Aorta (tissue), 5 donors: ENCODE measurements at regions not wholly inside any gene's neighbourhood (a gene's known extent, or its start where the extent isn't known, plus 50 kb on each side); places are given as distances from the start of the nearest gene placed in this dataset.

Experiments used
- ATAC-seq: fragments of 200-7000 bp; cut with Tn5 transposase; one replicate; pipeline ENCODE4 v1.9.1; 2022; ENCODE audit warnings: moderate library complexity; ENCODE audit not compliant: low FRiP score
- DNase-seq, 2 donors: peaks; one replicate each; pipeline ENCODE4 v3.0.0-alpha.2; 2020
- H3K27ac ChIP-seq, 2 donors: one replicate each; pipeline ENCODE4 v1.5.1; 2013; ENCODE audit warnings: low read length in 2 of 2, mild to moderate bottlenecking in 2 of 2, moderate library complexity in 2 of 2, control low read depth in 1 of 2, inconsistent platforms in 1 of 2, low read depth in 1 of 2
- H3K27me3 ChIP-seq, 2 donors: one replicate each; pipeline ENCODE4 v1.6.1; 2013; ENCODE audit warnings: control low read depth in 1 of 2, low read length in 1 of 2, mild to moderate bottlenecking in 1 of 2, moderate library complexity in 1 of 2; ENCODE audit not compliant: insufficient read depth in 2 of 2, control insufficient read depth in 1 of 2
- H3K36me3 ChIP-seq, 2 donors: one replicate each; pipeline ENCODE4 v1.6.1; 2013; ENCODE audit warnings: control low read depth in 1 of 2, low read length in 1 of 2, mild to moderate bottlenecking in 1 of 2; ENCODE audit not compliant: insufficient read depth in 2 of 2, control insufficient read depth in 1 of 2
- H3K4me1 ChIP-seq, 2 donors: one replicate each; pipeline ENCODE4 v1.6.1; 2013; ENCODE audit warnings: low read length in 2 of 2, control low read depth in 1 of 2, mild to moderate bottlenecking in 1 of 2, moderate library complexity in 1 of 2; ENCODE audit not compliant: insufficient read depth in 2 of 2, control insufficient read depth in 1 of 2
- H3K4me3 ChIP-seq, 2 donors: one replicate each; pipeline ENCODE4 v1.5.1; 2013; ENCODE audit warnings: low read length in 2 of 2, control low read depth in 1 of 2, mild to moderate bottlenecking in 1 of 2
- H3K9me3 ChIP-seq: one replicate; pipeline ENCODE4 v1.6.1; 2013; ENCODE audit warnings: mild to moderate bottlenecking, low read length; ENCODE audit not compliant: control insufficient read depth
- WGBS, 2 donors: extraction: QIAGEN DNeasy Blood & Tissue Kit; methylation state at CpG; one replicate each; pipeline ENCODE4 v1.1.7; 2013; 5-methylcytosine and 5-hydroxymethylcytosine counted together
- intact Hi-C, 2 donors: fragments of 100-400 bp; cut with DNase I; formaldehyde crosslinking; loops; one replicate each; pipeline versions ENCODE4 v1.14.2 to v1.15.0; 2022
- donor health status: healthy with polysubstance abuse.
- donor health status: Bipolar disorder and iron deficiency.
- donor health status: DM: no; HTN: no; CAD: no.
- donor health status: DM: no; HTN: no; CAD: no.
- donor health status: DM: yes; HTN: yes; CAD: no.

DNA sequence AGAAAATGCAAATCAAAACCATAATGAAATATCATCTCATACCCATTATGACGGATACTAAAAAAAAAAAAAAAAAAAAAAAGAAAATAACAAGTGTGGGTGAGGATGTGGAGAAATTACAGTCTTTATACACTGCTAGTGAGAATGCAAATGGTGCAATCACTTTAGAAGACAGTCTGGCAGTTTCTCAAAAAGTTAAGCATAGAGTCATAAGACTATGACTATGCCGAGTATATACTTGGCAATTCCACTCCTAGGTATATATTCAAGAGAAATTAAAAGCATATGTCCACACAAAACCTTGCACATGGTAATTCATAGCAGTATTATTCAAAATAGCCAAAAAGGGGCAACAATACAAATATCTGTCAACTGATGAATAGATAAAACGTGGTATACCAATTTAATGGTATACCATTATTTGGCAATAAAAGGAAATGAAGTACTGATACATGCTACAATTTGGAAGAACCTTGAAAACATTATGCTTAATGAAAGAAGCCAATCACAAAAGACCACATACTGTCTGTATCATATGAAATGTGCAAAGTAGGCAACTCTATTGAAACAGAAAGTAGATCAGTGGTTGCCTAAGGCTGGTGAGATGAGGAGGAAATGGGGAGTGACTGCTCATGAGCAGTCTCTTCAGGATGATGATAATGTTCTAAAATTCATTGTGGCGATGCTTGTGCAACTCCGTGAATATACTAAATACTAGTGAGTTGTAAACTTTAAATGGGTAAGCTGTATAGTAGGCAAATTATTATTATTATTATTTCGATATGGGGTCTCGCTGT lies 90.1 kb upstream of the NANOS1 start:
- Histone ChIP-seq H3K27ac (no peak overlapping the region), H3K4me1 (no peaks in the 10 kb centered on the region), H3K9me3 (no peaks in the 10 kb centered on the region), H3K4me3 (no peak overlapping the region), H3K27me3 (no peaks in the 10 kb centered on the region), H3K36me3 (no peaks in the 10 kb centered on the region)
- DNase-seq = no peak
- intact Hi-C loops = no loop called here
- WGBS, 2 donors = 74 to 89% methylated on average over 7 of the region's 7 CpGs
- ATAC-seq = no peak

DNA sequence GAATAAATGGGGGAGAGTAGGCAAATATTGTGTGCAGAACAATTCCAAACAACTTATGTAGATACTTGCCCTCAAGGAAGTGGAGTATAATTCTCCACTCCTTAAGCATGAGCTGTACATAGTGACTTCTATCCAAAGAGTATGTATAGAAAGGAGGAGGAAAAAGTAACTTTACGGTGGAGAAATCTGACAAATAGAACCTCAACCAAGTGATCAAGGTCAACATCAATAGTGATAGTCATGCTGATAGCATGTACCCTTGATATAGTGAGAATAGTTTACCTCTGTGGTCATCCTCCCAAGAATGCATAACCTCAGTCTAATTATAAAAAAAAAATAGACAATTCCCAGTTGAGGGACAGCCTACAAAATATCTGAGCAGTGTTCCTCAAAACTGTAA lies 89.1 kb upstream of the NANOS1 start:
- 83 to 84% methylated on average over 1 of the region's 1 CpG for WGBS, 2 donors
- no peaks in the 10 kb centered on the region for H3K9me3 ChIP-seq
- intact Hi-C loops = no loop called here

DNA sequence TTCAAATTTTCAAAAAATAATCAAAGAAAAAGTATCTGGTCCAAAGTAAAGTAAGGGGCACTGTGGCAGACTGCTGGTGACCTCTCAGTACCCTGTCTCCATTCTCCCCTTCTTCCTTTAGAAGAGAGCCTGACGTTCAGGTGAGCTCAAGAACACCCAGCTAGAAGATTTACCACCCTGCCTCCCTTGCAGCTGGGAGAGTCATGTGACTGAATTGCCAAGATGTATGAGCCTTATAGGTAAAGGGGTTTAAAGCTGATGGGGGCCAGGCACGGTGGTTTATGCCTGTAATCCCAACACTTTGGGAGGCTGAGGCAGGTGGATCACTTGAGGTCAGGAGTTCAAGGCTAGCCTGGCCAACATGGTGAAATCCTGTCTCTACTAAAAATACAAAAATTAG lies 86.3 kb upstream of the NANOS1 start:
- WGBS, 2 donors = 84 to 91% methylated on average over 2 of the region's 2 CpGs
- intact Hi-C loops = no loop called here

More for the DNA sequence above, 89.1 kb upstream of the NANOS1 start:
- no peak overlapping the region for H3K4me3 ChIP-seq
- H3K4me1 ChIP-seq = no peaks in the 10 kb centered on the region
- no peaks in the 10 kb centered on the region for H3K36me3 ChIP-seq
- no peak for ATAC-seq
- H3K27ac ChIP-seq = no peak overlapping the region
- no peaks in the 10 kb centered on the region for H3K27me3 ChIP-seq
- DNase-seq = no peak

DNA sequence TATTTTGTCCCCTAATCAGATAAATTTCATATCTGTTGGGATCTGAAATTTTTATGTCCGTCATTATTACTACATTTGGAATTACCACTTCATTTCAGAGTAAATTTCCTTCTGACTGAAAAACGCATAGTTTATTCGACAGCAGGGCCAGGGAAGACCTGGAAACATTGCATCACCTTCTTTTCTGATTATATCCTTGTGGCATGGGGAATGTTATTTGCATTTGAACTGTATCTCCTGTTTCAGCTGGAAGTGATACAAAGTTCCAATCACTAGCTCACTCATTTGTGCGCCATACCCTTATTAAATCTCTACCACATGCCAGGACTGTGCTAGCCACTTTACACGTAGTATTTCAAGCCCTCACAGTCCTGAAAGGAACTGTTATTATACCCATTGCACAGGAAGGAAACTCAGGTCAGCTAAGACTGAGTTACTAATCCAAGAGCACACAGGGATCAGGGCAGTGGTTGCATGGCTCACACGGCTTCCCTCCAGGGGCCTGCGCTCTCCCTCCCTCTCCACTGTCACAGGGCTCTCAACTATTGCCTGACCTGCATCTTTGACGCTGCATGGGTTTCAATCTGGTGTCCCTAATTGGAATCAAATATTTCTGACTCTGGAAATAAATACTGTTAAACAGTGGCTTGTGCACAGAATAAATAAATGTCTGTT lies 84.4 kb upstream of the NANOS1 start:
- no peak overlapping the region for H3K4me3 ChIP-seq
- H3K27ac ChIP-seq = no peak overlapping the region
- 86 to 87% methylated on average over 8 of the region's 8 CpGs for WGBS, 2 donors
- intact Hi-C loops = no loop called here
- ATAC-seq (no peak), DNase-seq (no peak)
- peaks cover 0 to 3% of the 10 kb centered on the region in 2 donors for H3K4me1 ChIP-seq
- no peaks in the 10 kb centered on the region for H3K36me3 ChIP-seq
- no peaks in the 10 kb centered on the region for H3K9me3 ChIP-seq
- no peaks in the 10 kb centered on the region for H3K27me3 ChIP-seq

More for the DNA sequence above, 86.3 kb upstream of the NANOS1 start:
- no peaks in the 10 kb centered on the region for H3K4me1 ChIP-seq
- H3K4me3 ChIP-seq = no peak overlapping the region
- no peaks in the 10 kb centered on the region for H3K27me3 ChIP-seq
- ATAC-seq = no peak
- H3K36me3 ChIP-seq = no peaks in the 10 kb centered on the region
- H3K27ac ChIP-seq = no peak overlapping the region
- DNase-seq = no peak
- no peaks in the 10 kb centered on the region for H3K9me3 ChIP-seq

DNA sequence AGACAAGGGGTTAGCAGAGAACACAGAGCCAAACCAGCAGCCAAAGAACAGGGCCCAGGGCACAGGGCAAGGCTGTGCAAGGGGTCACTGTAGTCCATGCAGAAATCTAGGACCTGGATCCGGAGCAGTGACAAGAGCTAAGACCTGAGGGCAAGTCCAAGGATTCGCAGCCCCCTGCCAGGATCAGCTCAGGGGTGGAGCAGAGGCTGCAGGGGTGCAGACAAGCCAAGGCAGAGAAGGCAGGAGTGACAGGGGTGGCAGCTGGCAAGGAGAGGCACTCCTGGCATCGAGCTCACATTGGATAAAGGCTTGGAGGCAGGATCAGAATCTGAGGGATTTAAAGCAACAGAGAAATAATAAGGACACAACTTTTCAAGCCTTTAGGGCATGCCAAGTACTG lies 80.7 kb upstream of the NANOS1 start:
- H3K4me3 ChIP-seq = no peak overlapping the region
- ATAC-seq = no peak
- intact Hi-C loops = no loop called here
- no peaks in the 10 kb centered on the region for H3K36me3 ChIP-seq
- no peaks in the 10 kb centered on the region for H3K27me3 ChIP-seq
- peaks cover 0 to 3% of the 10 kb centered on the region in 2 donors for H3K4me1 ChIP-seq
- no peak overlapping the region for H3K27ac ChIP-seq
- DNase-seq = no peak
- WGBS, 2 donors = 24 to 29% methylated on average over 3 of the region's 3 CpGs
- H3K9me3 ChIP-seq = no peaks in the 10 kb centered on the region

DNA sequence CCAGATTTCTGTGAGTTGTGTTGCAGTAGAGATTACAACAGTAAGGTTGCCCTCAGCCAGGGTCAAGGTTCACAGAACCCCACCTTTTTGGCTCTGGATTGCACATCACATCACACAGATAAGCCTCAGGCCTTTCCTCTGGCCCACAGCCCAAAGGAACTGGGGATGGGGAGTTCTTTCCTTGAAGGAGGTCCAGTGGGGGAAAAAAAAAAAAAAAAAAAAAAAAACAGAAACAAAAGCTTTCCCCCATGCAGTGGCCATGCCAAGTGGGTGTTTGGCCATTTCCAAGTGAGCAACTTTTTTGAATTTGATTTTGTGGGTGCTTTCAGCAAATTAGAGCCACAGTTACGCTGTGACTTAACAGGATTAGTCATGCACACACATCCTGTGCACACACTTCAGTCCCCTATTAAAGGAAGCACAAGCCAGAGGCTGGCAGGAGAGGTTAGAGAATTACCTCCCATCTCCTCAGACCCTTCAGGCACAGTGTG lies 79.3 kb upstream of the NANOS1 start:
- ATAC-seq (no peak), DNase-seq (no peak)
- Histone ChIP-seq H3K36me3 (no peaks in the 10 kb centered on the region), H3K4me1 (peaks cover 0 to 3% of the 10 kb centered on the region in 2 donors), H3K27me3 (no peaks in the 10 kb centered on the region), H3K27ac (no peak overlapping the region), H3K4me3 (no peak overlapping the region), H3K9me3 (no peaks in the 10 kb centered on the region)
- 84 to 85% methylated on average over 1 of the region's 1 CpG for WGBS, 2 donors
- intact Hi-C loops = no loop called here

DNA sequence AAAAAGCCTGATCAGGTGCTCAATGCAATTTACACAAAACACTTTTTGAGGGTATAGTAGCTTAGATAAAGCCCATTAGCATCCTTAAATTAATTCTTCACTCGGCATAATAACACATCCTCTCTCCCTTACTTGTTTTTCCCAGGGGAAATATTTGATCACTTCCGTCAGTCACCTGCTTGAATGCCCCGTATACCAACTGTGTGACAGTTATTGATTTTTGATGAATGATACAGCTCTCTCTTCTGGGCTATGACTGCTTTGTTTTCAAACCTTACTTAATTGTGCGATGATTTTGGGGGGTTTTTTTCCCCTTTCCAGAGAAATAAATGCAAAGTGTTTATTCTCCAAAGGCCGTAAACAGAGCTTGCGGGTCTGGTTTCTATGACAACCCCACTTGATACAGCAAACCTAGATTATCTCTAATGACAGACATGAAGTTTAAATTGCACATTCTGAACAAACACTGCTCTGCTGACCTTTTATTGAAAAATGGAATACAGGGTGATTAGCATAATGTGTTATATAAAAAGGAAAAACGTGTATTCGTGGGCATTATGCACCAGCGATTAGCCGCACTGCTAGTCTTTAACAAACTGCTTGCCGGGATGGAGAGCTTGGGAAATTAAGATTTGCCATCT lies 78.4 kb upstream of the NANOS1 start:
- Histone ChIP-seq H3K36me3 (no peaks in the 10 kb centered on the region), H3K27ac (no peak overlapping the region), H3K4me3 (no peak overlapping the region), H3K4me1 (peaks cover 0 to 3% of the 10 kb centered on the region in 2 donors), H3K27me3 (no peaks in the 10 kb centered on the region), H3K9me3 (no peaks in the 10 kb centered on the region)
- intact Hi-C loops = no loop called here
- WGBS, 2 donors = 85 to 92% methylated on average over 11 of the region's 11 CpGs
- ATAC-seq (no peak), DNase-seq (no peak)

DNA sequence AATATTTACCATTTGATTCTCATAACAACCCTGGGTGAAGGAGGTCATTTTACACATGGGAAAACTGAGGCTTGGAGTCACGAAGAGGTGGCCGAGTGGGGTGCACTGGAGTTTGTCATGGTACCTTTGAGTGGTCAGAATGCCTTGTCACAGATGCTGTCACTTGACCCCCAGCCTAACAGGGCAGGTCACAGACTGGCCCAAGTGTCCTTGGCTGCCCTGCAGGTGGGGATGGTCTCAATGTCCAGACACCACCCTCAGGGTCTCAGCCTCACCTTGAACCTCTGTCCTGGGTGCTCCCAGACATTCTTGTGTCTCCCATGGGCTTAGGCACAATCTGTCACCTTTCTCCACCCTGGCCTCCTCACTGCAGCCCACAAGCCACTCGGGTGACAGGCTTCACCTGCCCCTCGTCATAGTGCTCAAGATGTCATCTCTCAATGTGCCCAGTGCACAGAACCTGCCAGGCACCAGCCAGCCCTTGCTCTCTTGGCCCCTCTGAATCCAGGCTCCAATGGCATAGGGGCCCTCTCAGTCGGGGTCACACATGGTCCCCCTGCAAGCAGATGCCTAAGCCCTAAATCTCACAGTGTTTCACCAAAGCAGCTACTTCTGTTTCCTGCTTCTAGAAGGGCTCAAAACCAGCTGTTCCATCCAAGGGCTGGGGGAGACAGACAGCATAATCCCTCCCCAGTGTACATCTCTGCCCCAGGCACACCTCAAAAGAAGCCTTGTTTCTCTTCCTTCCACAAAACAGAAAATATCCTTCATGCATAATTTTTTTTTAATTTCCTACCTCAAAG lies 76.8 kb upstream of the NANOS1 start:
- H3K36me3 ChIP-seq = no peaks in the 10 kb centered on the region
- no peaks in the 10 kb centered on the region for H3K9me3 ChIP-seq
- no peak overlapping the region for H3K27ac ChIP-seq
- DNase-seq = no peak
- WGBS, 2 donors = 94 to 98% methylated on average over 5 of the region's 5 CpGs
- no peaks in the 10 kb centered on the region for H3K27me3 ChIP-seq
- intact Hi-C loops = no loop called here
- H3K4me3 ChIP-seq = no peak overlapping the region
- ATAC-seq = no peak
- peaks cover 0 to 3% of the 10 kb centered on the region in 2 donors for H3K4me1 ChIP-seq
